LNCAP (cell line): ENCODE measurements at regions not wholly inside any gene's neighbourhood (a gene's known extent, or its start where the extent isn't known, plus 50 kb on each side); places are given as distances from the start of the nearest gene placed in this dataset.

ENCODE experiments used
- TF ChIP-seq, protein P1 (sequence below): fragments of 450-650 bp; IDR thresholded peaks from 2 replicates; pipeline ENCODE4 v1.5.1; 2017; ENCODE audit warnings: mild to moderate bottlenecking

DNA sequence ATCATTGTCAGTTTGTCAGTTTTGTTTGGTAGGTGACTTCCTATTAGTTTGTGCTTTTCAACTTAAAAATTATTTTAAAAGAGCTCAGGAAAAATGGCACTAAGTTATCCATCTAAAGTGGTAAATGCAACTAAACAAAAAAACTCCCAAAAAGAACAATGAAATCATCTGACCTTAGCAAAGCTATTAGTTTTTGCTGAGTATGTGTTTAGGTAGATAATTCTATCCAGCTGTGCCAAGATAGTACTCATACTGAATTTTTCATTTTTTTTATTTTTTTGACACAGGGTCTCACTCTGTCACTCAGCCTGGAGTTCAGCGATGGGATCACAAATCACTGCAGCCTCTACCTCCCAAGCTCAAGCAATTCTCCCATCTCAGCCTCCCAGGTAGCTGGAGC lies 645.3 kb downstream of the TBC1D4 start:
- TF ChIP-seq, protein P1, sequence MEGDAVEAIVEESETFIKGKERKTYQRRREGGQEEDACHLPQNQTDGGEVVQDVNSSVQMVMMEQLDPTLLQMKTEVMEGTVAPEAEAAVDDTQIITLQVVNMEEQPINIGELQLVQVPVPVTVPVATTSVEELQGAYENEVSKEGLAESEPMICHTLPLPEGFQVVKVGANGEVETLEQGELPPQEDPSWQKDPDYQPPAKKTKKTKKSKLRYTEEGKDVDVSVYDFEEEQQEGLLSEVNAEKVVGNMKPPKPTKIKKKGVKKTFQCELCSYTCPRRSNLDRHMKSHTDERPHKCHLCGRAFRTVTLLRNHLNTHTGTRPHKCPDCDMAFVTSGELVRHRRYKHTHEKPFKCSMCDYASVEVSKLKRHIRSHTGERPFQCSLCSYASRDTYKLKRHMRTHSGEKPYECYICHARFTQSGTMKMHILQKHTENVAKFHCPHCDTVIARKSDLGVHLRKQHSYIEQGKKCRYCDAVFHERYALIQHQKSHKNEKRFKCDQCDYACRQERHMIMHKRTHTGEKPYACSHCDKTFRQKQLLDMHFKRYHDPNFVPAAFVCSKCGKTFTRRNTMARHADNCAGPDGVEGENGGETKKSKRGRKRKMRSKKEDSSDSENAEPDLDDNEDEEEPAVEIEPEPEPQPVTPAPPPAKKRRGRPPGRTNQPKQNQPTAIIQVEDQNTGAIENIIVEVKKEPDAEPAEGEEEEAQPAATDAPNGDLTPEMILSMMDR = no peak

DNA sequence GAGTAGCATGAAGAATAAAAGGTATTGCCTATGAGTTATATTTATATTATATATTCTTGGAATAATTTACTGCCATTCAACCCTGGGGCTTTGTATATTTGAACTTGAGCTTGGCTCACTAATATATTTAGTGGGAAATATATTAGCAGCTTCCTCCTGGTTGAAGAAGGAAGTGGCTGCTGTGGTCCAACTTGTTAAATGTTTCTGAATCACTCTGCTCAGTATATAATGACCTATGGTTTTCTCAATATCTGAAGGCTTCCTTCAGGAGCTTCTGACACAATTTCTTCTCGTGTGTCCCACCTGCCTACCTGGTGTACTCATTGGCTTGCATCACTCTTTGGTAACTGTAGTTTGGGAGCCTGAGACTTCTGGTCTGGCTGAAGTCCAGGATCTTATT lies 646.4 kb downstream of the TBC1D4 start:
- TF ChIP-seq, protein P1 = no peak

DNA sequence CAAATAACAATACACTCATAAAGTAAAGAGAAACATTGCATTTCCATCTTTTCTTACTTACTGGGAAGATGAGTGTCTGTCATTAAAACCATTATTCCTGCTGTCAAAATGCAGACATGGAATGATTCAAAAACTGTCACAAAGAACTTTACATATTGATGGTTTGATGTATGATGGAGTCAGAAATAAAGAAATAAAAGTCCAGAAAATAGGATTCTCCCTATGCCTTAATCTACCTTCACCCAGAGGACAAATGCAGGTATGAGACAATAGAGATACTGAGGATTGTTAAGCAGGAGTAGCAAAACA lies 656.1 kb downstream of the TBC1D4 start:
- TF ChIP-seq, protein P1 = no peak

DNA sequence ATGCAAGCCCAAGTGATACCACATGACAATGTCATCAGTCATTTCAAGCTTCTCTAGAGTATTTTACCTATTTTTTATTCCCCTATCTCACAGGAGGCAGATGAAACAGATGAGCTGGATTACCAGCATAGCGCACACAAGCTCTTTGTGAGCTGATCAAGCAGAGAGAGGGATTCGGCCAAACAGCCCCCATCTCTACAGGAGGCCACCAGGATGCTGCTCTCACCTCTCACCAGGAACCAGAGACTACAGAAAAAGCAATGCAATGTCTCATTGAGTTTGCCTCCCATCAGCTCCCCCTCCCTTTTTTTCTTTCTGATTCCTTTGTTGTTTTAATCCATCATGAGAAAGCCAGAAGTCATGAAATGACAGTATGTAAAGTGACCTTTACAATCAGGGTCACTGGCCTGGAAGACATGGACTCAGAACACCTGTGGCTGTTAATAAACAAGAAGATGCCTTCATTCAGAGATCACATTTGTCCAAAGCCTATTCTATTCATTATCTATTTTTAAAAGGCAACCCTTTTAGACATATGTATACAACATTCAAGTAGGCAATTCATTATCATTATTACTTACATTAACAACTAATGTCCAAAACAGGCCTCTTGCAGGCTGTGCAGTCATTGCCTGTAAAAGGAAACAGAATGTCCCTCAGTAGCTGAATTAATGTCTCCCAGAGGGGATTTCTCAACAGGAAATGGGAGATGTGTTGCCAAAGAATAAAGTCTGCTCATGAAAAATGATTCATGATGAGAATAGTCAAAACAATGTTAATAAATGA lies 656.6 kb downstream of the TBC1D4 start:
- TF ChIP-seq, protein P1 = no peak

DNA sequence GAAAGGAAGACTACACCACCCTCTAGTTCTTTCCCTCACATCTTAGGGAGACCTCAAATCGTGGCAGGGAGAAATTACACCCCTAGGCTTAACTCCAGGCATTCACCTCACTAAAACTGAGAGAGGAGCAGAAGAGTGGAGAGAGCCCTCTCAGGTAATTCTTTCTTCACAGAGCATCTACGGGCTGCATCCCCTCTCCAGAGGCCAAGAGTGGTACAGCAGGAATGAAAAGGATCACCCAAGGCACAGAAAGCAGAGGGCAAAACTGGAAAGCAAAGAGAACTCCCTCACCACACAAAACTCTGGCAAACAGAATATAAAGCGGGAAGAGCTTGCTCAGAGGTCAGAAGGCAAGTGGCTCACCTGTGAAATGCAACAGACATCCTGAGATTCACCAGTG lies 661.2 kb downstream of the TBC1D4 start:
- TF ChIP-seq, protein P1 = no peak

DNA sequence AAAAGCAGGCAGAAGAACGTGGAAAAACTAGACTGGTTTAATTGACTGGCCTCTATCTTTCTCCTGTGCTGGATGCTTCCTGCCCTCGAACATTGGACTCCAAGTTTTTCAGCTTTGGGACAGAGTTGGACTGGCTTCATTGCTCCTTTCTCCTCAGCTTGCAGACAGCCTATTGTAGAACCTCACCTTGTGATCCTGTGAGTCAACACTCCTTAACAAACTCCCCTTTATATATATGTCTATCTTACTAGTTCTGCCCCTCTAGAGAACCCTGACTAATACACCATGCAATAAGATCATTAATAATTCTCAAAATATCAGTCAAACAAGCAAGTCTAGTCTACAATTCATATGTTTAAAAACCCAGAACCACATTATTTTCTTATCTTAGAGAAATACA lies 662.4 kb downstream of the TBC1D4 start:
- TF ChIP-seq, protein P1 = no peak

DNA sequence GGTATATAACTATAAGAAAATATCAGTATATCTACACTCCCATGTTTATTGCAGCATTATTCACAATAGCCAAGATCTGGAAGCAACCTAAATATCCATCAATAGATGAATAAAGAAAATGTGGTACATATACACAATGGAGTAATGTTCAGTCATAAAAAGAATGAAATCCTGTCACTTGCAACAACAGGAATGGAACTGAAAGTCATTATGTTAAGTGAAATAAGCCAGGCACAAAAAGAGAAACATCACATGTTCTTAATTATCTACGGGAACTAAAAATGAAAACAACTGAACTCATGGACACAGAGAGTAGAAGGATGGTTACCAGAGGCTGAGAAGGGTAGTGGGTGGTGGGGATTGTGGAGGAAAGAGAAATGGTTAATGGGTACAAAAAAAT lies 665.2 kb downstream of the TBC1D4 start:
- TF ChIP-seq, protein P1 = no peak

DNA sequence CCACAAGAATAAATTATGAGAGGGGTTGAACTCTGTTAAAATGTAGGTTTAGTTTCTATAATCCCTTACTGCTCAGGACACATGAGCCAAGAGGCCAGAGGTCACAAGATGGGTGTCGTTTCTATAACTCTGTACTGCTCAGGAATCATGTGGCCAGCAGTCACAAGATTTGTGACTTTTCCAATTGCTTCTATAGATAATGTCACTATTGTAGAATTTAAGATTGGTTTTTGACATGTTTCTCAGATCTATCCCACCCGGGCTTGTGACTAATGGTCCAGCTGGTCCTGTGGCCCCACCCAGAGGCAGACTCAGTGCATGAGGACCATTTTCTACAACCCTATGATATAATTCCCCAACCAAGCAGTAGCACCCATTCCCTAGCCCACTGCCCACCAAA lies 662.0 kb upstream of the KLF12 start:
- TF ChIP-seq, protein P1 = no peak
